IMR-90 (cell line): ENCODE measurements at regions not wholly inside any gene's neighbourhood (a gene's known extent, or its start where the extent isn't known, plus 50 kb on each side); places are given as distances from the start of the nearest gene placed in this dataset.

Experiments
- BHLHE40 ChIP-seq: fragments of 150-350 bp; IDR thresholded peaks from 2 replicates; pipeline ENCODE4 v1.6.1; 2016; ENCODE audit warnings: mild to moderate bottlenecking, low read depth, low read length
- CEBPB ChIP-seq: IDR thresholded peaks from 2 replicates; pipeline ENCODE4 v1.6.1; 2012; ENCODE audit warnings: low read depth, low read length, improper control_type of control experiment
- CTCF ChIP-seq: conservative IDR thresholded peaks from 2 replicates; pipeline ENCODE4 v1.5.1; 2012; ENCODE audit warnings: mild to moderate bottlenecking, low read depth, low read length, improper control_type of control experiment
- ELK1 ChIP-seq: fragments of 150-350 bp; IDR thresholded peaks from 2 replicates; pipeline ENCODE4 v1.6.1; 2016; ENCODE audit warnings: low read depth, mild to moderate bottlenecking, low read length, moderate library complexity, borderline replicate concordance
- FOS ChIP-seq: fragments of 150-350 bp; IDR thresholded peaks from 2 replicates; pipeline ENCODE4 v1.6.1; 2016; ENCODE audit warnings: low read depth, low read length
- MAZ ChIP-seq: IDR thresholded peaks from 2 replicates; pipeline ENCODE4 v1.6.1; 2012; ENCODE audit warnings: low read depth, mild to moderate bottlenecking, low read length, improper control_type of control experiment, moderate library complexity, borderline replicate concordance
- MXI1 ChIP-seq: IDR thresholded peaks from 2 replicates; pipeline ENCODE4 v1.6.1; 2012; ENCODE audit warnings: low read depth, mild to moderate bottlenecking, low read length, moderate library complexity, borderline replicate concordance
- POLR2A ChIP-seq: IDR thresholded peaks from 2 replicates; pipeline ENCODE4 v1.6.1; 2012; ENCODE audit warnings: mild to moderate bottlenecking, low read depth, low read length
- RAD21 ChIP-seq: IDR thresholded peaks from 2 replicates; pipeline ENCODE4 v1.6.1; 2012; ENCODE audit warnings: low read length, improper control_type of control experiment
- RCOR1 ChIP-seq: IDR thresholded peaks from 2 replicates; pipeline ENCODE4 v1.6.1; 2012; ENCODE audit warnings: mild to moderate bottlenecking, low read length, improper control_type of control experiment; ENCODE audit not compliant: insufficient replicate concordance
- RFX5 ChIP-seq: IDR thresholded peaks from 2 replicates; pipeline ENCODE4 v1.8.0; 2012; ENCODE audit warnings: low read depth, mild to moderate bottlenecking, low read length, moderate library complexity
- SMC3 ChIP-seq: fragments of 150-350 bp; IDR thresholded peaks from 2 replicates; pipeline ENCODE4 v1.6.1; 2016; ENCODE audit warnings: low read depth, mild to moderate bottlenecking, antibody characterized with exemption, low read length, moderate library complexity
- USF2 ChIP-seq: fragments of 150-350 bp; IDR thresholded peaks from 2 replicates; pipeline ENCODE4 v1.6.1; 2017; ENCODE audit warnings: mild to moderate bottlenecking, antibody characterized with exemption, low read length, low read depth

GRCh38 chr9:100674419-100675122 lies 96.7 kb downstream of the CAVIN4 start:
- no peak for TF ChIP-seq ELK1
- no peak for TF ChIP-seq RAD21
- TF ChIP-seq POLR2A = no peak
- TF ChIP-seq CTCF = no peak
- TF ChIP-seq USF2 = no peak
- no peak for TF ChIP-seq CEBPB
- TF ChIP-seq MAZ = no peak
- TF ChIP-seq MXI1 = no peak
- TF ChIP-seq SMC3 = no peak
- no peak for TF ChIP-seq BHLHE40
- TF ChIP-seq RCOR1 = no peak
- no peak for TF ChIP-seq RFX5
- TF ChIP-seq FOS = no peak
